ENCODE measurements at regions not wholly inside any gene's neighbourhood (a gene's known extent, or its start where the extent isn't known, plus 50 kb on each side); places are given as distances from the start of the nearest gene placed in this dataset.

DNA sequence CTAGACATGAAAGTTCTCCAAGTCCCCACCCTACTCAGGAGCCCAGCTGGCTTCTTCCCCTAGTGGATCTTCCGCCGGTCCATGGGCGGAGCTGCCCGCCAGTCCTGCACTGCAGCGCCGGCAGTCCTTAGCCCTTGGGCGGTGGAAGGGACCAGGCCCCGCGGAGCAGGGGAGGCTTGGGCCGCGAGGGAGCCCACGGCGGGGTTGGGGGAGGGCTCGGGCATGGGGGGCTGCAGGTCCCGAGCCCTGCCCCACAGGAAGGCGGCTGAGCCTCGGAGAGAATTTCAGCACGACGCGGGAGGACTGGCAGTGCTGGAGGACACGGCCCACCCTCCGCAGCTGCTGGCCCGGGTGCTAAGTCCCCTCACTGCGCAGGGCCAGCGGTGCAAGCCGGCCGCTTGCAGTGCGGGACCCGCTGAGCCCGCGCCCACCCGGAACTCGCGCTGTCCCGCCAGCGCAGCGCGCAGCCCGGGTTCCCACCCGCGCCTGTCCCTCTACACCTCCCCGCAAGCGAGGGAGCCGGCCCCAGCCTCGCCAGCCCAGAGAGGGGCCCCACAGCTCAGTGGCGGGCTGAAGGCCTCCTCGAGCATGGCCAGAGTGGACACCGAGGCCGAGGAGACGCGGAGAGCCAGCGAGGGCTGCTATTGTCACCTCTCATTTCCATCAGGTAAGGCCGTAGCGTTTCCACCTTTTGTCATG, 1398.6 kb downstream of the MRPL39 start:
- WGBS (ENCODE audit: insufficient coverage), result 98% methylated on average over 49 of the region's 54 CpGs
- intact Hi-C loops (cut with micrococcal nuclease), result no loop called here
- POLR2A ChIA-PET, result no interaction called here

DNA sequence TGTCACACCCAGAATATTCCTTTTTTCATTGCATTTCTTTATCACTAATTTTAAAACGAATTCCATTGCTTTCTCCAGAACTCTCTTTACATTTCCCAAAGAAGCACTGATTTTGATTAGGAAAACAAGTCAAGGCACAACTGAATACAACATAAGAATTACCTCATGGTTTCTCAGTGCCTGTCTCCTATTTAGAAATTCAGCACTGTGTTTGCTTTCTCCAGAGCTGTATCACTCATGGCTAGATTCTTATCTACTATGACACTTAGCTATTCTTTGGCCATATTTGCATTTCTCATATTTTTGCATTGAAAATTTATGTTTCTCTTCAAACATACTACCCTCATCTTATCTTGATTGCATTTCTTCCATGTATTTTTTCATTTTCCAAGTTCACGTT, 1402.0 kb downstream of the MRPL39 start:
- Histone ChIP-seq H3K27me3 (replicated peaks in 1 of 4; ENCODE audit: control extremely low read depth in 1 of 4, control insufficient read depth in 3 of 4, insufficient read depth in 4 of 4, low read length in 3 of 4) (no peaks in the 10 kb centered on the region), H3K36me3 (replicated peaks in 1 of 2; ENCODE audit: control extremely low read depth in 1 of 2, control insufficient read depth in 1 of 2, extremely low read depth in 1 of 2, insufficient read depth in 2 of 2, low read length in 1 of 2) (no peaks in the 10 kb centered on the region), H2AFZ (ENCODE audit: insufficient read depth, low read depth, low read length, poor library complexity, severe bottlenecking) (no peak overlapping the region), H3K79me2 (ENCODE audit: control insufficient read depth, insufficient read depth, low read length) (no peaks in the 10 kb centered on the region), H3K4me3 (ENCODE audit: control extremely low read depth in 1 of 5, extremely low read depth in 1 of 5, insufficient read depth in 1 of 5, low read depth in 2 of 5, low read length in 4 of 5) (no peak overlapping the region), H3K4me1 (ENCODE audit: control insufficient read depth in 2 of 2, insufficient read depth in 2 of 2, low read length in 2 of 2) (no peaks in the 10 kb centered on the region), H3K4me2 (replicated peaks; ENCODE audit: low read depth, low read length, poor library complexity, severe bottlenecking) (no peak overlapping the region), H3K9me3 (ENCODE audit: control extremely low read depth in 1 of 3, control insufficient read depth in 2 of 3, insufficient read depth in 1 of 3, low read length in 2 of 3) (peaks cover 0 to 16% (median 0%) of the 10 kb centered on the region in 3 donors), H4K20me1 (ENCODE audit: control insufficient read depth, insufficient read depth, low read length, poor library complexity, severe bottlenecking) (no peaks in the 10 kb centered on the region), H3K9ac (ENCODE audit: low read length) (no peak overlapping the region), H3K27ac (ENCODE audit: low read length in 2 of 2) (no peak overlapping the region)
- no peak for DNase-seq
- no peak for ATAC-seq (ENCODE audit: low read depth)
- intact Hi-C loops (cut with micrococcal nuclease), result no loop called here
- Mint-ChIP-seq H3K27ac (no peak overlapping the region), H3K4me3 (no peak overlapping the region), H3K9me3 (ENCODE audit: insufficient read depth) (peaks cover 2% of the 10 kb centered on the region), H3K4me1 (no peaks in the 10 kb centered on the region), H3K27me3 (peaks cover 3% of the 10 kb centered on the region)
- POLR2A ChIA-PET, result no interaction called here
- CTCF ChIA-PET, result no interaction called here
- no peak for TF ChIP-seq EZH2 (IDR thresholded peaks at IDR 0.05; ENCODE audit: borderline replicate concordance, insufficient read depth, low read depth, low read length, poor library complexity, severe bottlenecking)
- TF ChIP-seq, protein P1, sequence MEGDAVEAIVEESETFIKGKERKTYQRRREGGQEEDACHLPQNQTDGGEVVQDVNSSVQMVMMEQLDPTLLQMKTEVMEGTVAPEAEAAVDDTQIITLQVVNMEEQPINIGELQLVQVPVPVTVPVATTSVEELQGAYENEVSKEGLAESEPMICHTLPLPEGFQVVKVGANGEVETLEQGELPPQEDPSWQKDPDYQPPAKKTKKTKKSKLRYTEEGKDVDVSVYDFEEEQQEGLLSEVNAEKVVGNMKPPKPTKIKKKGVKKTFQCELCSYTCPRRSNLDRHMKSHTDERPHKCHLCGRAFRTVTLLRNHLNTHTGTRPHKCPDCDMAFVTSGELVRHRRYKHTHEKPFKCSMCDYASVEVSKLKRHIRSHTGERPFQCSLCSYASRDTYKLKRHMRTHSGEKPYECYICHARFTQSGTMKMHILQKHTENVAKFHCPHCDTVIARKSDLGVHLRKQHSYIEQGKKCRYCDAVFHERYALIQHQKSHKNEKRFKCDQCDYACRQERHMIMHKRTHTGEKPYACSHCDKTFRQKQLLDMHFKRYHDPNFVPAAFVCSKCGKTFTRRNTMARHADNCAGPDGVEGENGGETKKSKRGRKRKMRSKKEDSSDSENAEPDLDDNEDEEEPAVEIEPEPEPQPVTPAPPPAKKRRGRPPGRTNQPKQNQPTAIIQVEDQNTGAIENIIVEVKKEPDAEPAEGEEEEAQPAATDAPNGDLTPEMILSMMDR (IDR thresholded peaks at IDR 0.05), result no peak
- 70% methylated on average over 1 of the region's 2 CpGs for WGBS (ENCODE audit: insufficient coverage)

More for the DNA sequence above, 1398.6 kb downstream of the MRPL39 start:
- H3K36me3 ChIP-seq (replicated peaks in 1 of 2; ENCODE audit: control extremely low read depth in 1 of 2, control insufficient read depth in 1 of 2, extremely low read depth in 1 of 2, insufficient read depth in 2 of 2, low read length in 1 of 2), result no peaks in the 10 kb centered on the region
- Mint-ChIP-seq H3K4me1 (no peaks in the 10 kb centered on the region), H3K9me3 (ENCODE audit: insufficient read depth) (peaks cover 2% of the 10 kb centered on the region), H3K27me3 (no peaks in the 10 kb centered on the region), H3K27ac (no peak overlapping the region), H3K4me3 (no peak overlapping the region)
- no peak for TF ChIP-seq EZH2 (IDR thresholded peaks at IDR 0.05; ENCODE audit: borderline replicate concordance, insufficient read depth, low read depth, low read length, poor library complexity, severe bottlenecking)
- TF ChIP-seq, protein P1 (IDR thresholded peaks at IDR 0.05), result no peak
- H3K27me3 ChIP-seq (replicated peaks in 1 of 4; ENCODE audit: control extremely low read depth in 1 of 4, control insufficient read depth in 3 of 4, insufficient read depth in 4 of 4, low read length in 3 of 4), result no peaks in the 10 kb centered on the region
- H3K9ac ChIP-seq (ENCODE audit: low read length), result no peak overlapping the region
- no peak overlapping the region for H2AFZ ChIP-seq (ENCODE audit: insufficient read depth, low read depth, low read length, poor library complexity, severe bottlenecking)
- no peaks in the 10 kb centered on the region for H4K20me1 ChIP-seq (ENCODE audit: control insufficient read depth, insufficient read depth, low read length, poor library complexity, severe bottlenecking)
- no peak overlapping the region for H3K27ac ChIP-seq (ENCODE audit: low read length in 2 of 2)
- H3K4me1 ChIP-seq (ENCODE audit: control insufficient read depth in 2 of 2, insufficient read depth in 2 of 2, low read length in 2 of 2), result no peaks in the 10 kb centered on the region
- no peak overlapping the region for H3K4me2 ChIP-seq (replicated peaks; ENCODE audit: low read depth, low read length, poor library complexity, severe bottlenecking)
- no peak overlapping the region for H3K4me3 ChIP-seq (ENCODE audit: control extremely low read depth in 1 of 5, extremely low read depth in 1 of 5, insufficient read depth in 1 of 5, low read depth in 2 of 5, low read length in 4 of 5)
- CTCF ChIA-PET, result no interaction called here
- H3K79me2 ChIP-seq (ENCODE audit: control insufficient read depth, insufficient read depth, low read length), result no peaks in the 10 kb centered on the region
- peaks cover 0 to 16% (median 0%) of the 10 kb centered on the region in 3 donors for H3K9me3 ChIP-seq (ENCODE audit: control extremely low read depth in 1 of 3, control insufficient read depth in 2 of 3, insufficient read depth in 1 of 3, low read length in 2 of 3)
- DNase-seq (no peak), ATAC-seq (ENCODE audit: low read depth) (no peak)

Measured in B cell (primary cell).